ENCODE measurements at regions not wholly inside any gene's neighbourhood (a gene's known extent, or its start where the extent isn't known, plus 50 kb on each side); places are given as distances from the start of the nearest gene placed in this dataset.

- no peak for DNase-seq (ENCODE audit: low read depth)
- H3K4me3 ChIP-seq (ENCODE audit: low read depth, low read length): no peak overlapping the region
- TF ChIP-seq CTCF (IDR thresholded peaks at IDR 0.05; ENCODE audit: control insufficient read depth, extremely low read depth, insufficient read depth): no peak
Measured at GRCh38 chr11:15698855-15699254, 584.1 kb downstream of the INSC start.

- H3K4me3 ChIP-seq (ENCODE audit: low read depth, low read length): no peak overlapping the region
- no peak for TF ChIP-seq CTCF (IDR thresholded peaks at IDR 0.05; ENCODE audit: control insufficient read depth, extremely low read depth, insufficient read depth)
- DNase-seq (ENCODE audit: low read depth): peak; percentile 44
Measured at GRCh38 chr11:15699978-15700377, 585.3 kb downstream of the INSC start.

- DNase-seq (ENCODE audit: low read depth): no peak
- no peak overlapping the region for H3K4me3 ChIP-seq (ENCODE audit: low read depth, low read length)
- TF ChIP-seq CTCF (IDR thresholded peaks at IDR 0.05; ENCODE audit: control insufficient read depth, extremely low read depth, insufficient read depth): no peak
Measured at GRCh38 chr11:15700456-15700855, 585.7 kb downstream of the INSC start.

GRCh38 chr11:15704064-15704463 is 589.3 kb downstream of the INSC start:
- no peak overlapping the region for H3K4me3 ChIP-seq (ENCODE audit: low read depth, low read length)
- no peak for DNase-seq (ENCODE audit: low read depth)
- TF ChIP-seq CTCF (IDR thresholded peaks at IDR 0.05; ENCODE audit: control insufficient read depth, extremely low read depth, insufficient read depth): no peak

GRCh38 chr11:15704556-15704955 is 589.8 kb downstream of the INSC start:
- no peak for DNase-seq (ENCODE audit: low read depth)
- no peak for TF ChIP-seq CTCF (IDR thresholded peaks at IDR 0.05; ENCODE audit: control insufficient read depth, extremely low read depth, insufficient read depth)
- H3K4me3 ChIP-seq (ENCODE audit: low read depth, low read length): no peak overlapping the region

GRCh38 chr11:15705891-15706290 is 591.2 kb downstream of the INSC start:
- DNase-seq (ENCODE audit: low read depth): no peak
- no peak overlapping the region for H3K4me3 ChIP-seq (ENCODE audit: low read depth, low read length)
- no peak for TF ChIP-seq CTCF (IDR thresholded peaks at IDR 0.05; ENCODE audit: control insufficient read depth, extremely low read depth, insufficient read depth)

GRCh38 chr11:15707194-15707593 is 592.5 kb downstream of the INSC start:
- DNase-seq (ENCODE audit: low read depth): no peak
- TF ChIP-seq CTCF (IDR thresholded peaks at IDR 0.05; ENCODE audit: control insufficient read depth, extremely low read depth, insufficient read depth): no peak

More at GRCh38 chr11:15707194-15707593, 592.5 kb downstream of the INSC start:
- H3K4me3 ChIP-seq (ENCODE audit: low read depth, low read length): no peak overlapping the region
